ENCODE measurements at regions not wholly inside any gene's neighbourhood (a gene's known extent, or its start where the extent isn't known, plus 50 kb on each side); places are given as distances from the start of the nearest gene placed in this dataset.

DNA sequence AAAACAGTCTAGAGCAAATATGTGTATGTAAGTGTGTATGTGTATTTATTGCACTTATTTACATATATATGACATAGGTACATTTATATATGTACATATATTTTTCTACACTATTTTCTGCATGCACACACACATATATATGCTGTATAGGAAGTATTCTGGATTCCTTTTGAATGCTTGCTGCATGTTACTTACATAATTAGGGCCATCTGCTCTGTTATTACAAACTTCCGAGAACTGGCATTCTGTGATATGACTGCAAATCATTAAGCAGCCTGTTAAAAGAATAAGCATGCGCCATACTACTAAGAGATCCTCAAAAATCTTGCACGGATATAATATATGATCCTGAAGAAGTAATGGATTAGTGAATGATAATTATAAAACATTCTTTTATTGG lies 1157.6 kb upstream of the TENM3 start:
- no peak overlapping the region for H2BK12ac ChIP-seq (ENCODE audit: low read length)
- H4K91ac ChIP-seq (ENCODE audit: low read depth, low read length) = no peak overlapping the region
- no peak overlapping the region for H4K8ac ChIP-seq (ENCODE audit: low read depth, low read length)
- H3K4me1 ChIP-seq (ENCODE audit: control insufficient read depth in 1 of 2, insufficient read depth in 2 of 2, low read length in 2 of 2) = no peaks in the 10 kb centered on the region
- no peaks in the 10 kb centered on the region for H3K79me2 ChIP-seq (ENCODE audit: control insufficient read depth, insufficient read depth, low read length, poor library complexity)
- no peak overlapping the region for H2AFZ ChIP-seq (ENCODE audit: insufficient read depth, low read length, poor library complexity)
- H3K4me3 ChIP-seq (ENCODE audit: low read depth, low read length) = no peak overlapping the region
- H3K4me2 ChIP-seq (ENCODE audit: low read length) = no peak overlapping the region
- H3K4ac ChIP-seq (ENCODE audit: low read depth, low read length) = no peak overlapping the region
- H2BK120ac ChIP-seq (ENCODE audit: insufficient read depth, low read length, poor library complexity) = no peak overlapping the region
- no peak overlapping the region for H3K23ac ChIP-seq (ENCODE audit: low read length)
- no peak for DNase-seq
- H2BK5ac ChIP-seq (ENCODE audit: low read depth, low read length, poor library complexity) = no peak overlapping the region
- no peaks in the 10 kb centered on the region for H3K27me3 ChIP-seq (ENCODE audit: insufficient read depth, low read length)
- no peak overlapping the region for H3K18ac ChIP-seq (ENCODE audit: low read length)
- no peak overlapping the region for H3K9ac ChIP-seq (ENCODE audit: low read length)
- H3K79me1 ChIP-seq (ENCODE audit: low read length) = no peaks in the 10 kb centered on the region
- H4K12ac ChIP-seq (ENCODE audit: low read depth, low read length) = no peak overlapping the region
- no peaks in the 10 kb centered on the region for H3K36me3 ChIP-seq (ENCODE audit: control insufficient read depth in 1 of 2, insufficient read depth in 2 of 2, low read length in 2 of 2)
- no peak overlapping the region for H3K27ac ChIP-seq (ENCODE audit: low read depth, low read length)
- H3K14ac ChIP-seq (ENCODE audit: low read length) = no peak overlapping the region
- H2AK5ac ChIP-seq (ENCODE audit: low read length) = no peak overlapping the region
- H3K9me3 ChIP-seq (ENCODE audit: insufficient read depth, low read depth, low read length) = no peaks in the 10 kb centered on the region
- no CpG with 5 or more reads among the region's 3 CpGs for WGBS (ENCODE audit: extremely low coverage, insufficient coverage, insufficient read length)

DNA sequence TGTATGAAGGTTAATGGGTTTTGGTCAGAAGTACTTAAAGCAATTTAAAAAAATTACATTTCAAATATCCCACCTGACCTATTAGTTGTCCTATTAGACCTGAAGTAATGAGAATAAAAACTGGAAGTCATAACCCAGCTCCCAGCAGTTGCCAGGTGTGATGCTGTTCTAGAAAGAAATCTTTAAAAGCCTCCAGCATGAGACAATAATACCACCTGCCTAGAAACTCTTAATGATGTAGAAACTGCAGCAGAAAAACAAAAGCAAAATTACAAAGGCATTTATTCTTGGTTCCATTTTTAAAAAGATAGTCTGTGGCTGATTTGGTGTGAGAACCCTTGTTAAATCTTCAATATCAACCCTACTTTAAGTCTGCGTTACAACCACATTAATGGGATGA lies 1137.7 kb upstream of the TENM3 start:
- Histone ChIP-seq H3K27me3 (ENCODE audit: insufficient read depth, low read length) (no peaks in the 10 kb centered on the region), H4K12ac (ENCODE audit: low read depth, low read length) (no peak overlapping the region), H3K4me2 (ENCODE audit: low read length) (no peak overlapping the region), H3K79me2 (ENCODE audit: control insufficient read depth, insufficient read depth, low read length, poor library complexity) (no peaks in the 10 kb centered on the region), H3K4me1 (ENCODE audit: control insufficient read depth in 1 of 2, insufficient read depth in 2 of 2, low read length in 2 of 2) (no peaks in the 10 kb centered on the region), H2BK5ac (ENCODE audit: low read depth, low read length, poor library complexity) (no peak overlapping the region), H3K18ac (ENCODE audit: low read length) (no peak overlapping the region), H3K9ac (ENCODE audit: low read length) (no peak overlapping the region), H3K9me3 (ENCODE audit: insufficient read depth, low read depth, low read length) (no peaks in the 10 kb centered on the region), H3K14ac (ENCODE audit: low read length) (no peak overlapping the region), H2AFZ (ENCODE audit: insufficient read depth, low read length, poor library complexity) (no peak overlapping the region), H3K36me3 (ENCODE audit: control insufficient read depth in 1 of 2, insufficient read depth in 2 of 2, low read length in 2 of 2) (no peaks in the 10 kb centered on the region), H3K4ac (ENCODE audit: low read depth, low read length) (no peak overlapping the region), H3K27ac (ENCODE audit: low read depth, low read length) (no peak overlapping the region), H2BK12ac (ENCODE audit: low read length) (no peak overlapping the region), H3K79me1 (ENCODE audit: low read length) (no peaks in the 10 kb centered on the region), H2AK5ac (ENCODE audit: low read length) (no peak overlapping the region), H4K91ac (ENCODE audit: low read depth, low read length) (no peak overlapping the region), H2BK120ac (ENCODE audit: insufficient read depth, low read length, poor library complexity) (no peak overlapping the region), H4K8ac (ENCODE audit: low read depth, low read length) (no peak overlapping the region), H3K4me3 (ENCODE audit: low read depth, low read length) (no peak overlapping the region), H3K23ac (ENCODE audit: low read length) (no peak overlapping the region)
- WGBS (ENCODE audit: extremely low coverage, insufficient coverage, insufficient read length) = no CpG with 5 or more reads among the region's 1 CpG
- DNase-seq = no peak

DNA sequence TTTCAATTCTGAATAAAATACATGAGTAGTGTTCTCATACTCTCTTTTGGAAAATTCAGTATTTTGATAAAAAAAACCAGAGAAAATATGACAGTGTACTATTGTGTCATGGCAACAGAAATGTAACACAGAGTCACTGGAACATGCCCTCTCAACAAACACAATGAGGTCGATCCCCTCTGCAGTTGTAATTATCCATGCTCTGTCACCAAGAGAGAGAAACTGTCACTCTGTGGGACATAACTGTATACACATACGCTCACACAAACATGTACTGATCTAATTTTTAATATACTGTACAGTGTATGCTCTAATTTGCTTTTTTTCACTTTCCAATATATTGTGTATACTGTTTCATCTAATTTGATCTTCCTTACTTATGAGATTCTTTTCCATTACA lies 1136.8 kb upstream of the TENM3 start:
- Histone ChIP-seq H2AFZ (ENCODE audit: insufficient read depth, low read length, poor library complexity) (no peak overlapping the region), H3K27ac (ENCODE audit: low read depth, low read length) (no peak overlapping the region), H3K36me3 (ENCODE audit: control insufficient read depth in 1 of 2, insufficient read depth in 2 of 2, low read length in 2 of 2) (no peaks in the 10 kb centered on the region), H4K91ac (ENCODE audit: low read depth, low read length) (no peak overlapping the region), H3K4ac (ENCODE audit: low read depth, low read length) (no peak overlapping the region), H2BK120ac (ENCODE audit: insufficient read depth, low read length, poor library complexity) (no peak overlapping the region), H4K8ac (ENCODE audit: low read depth, low read length) (no peak overlapping the region), H3K23ac (ENCODE audit: low read length) (no peak overlapping the region), H3K4me3 (ENCODE audit: low read depth, low read length) (no peak overlapping the region), H4K12ac (ENCODE audit: low read depth, low read length) (no peak overlapping the region), H3K79me2 (ENCODE audit: control insufficient read depth, insufficient read depth, low read length, poor library complexity) (no peaks in the 10 kb centered on the region), H3K27me3 (ENCODE audit: insufficient read depth, low read length) (no peaks in the 10 kb centered on the region), H3K4me2 (ENCODE audit: low read length) (no peak overlapping the region), H3K9me3 (ENCODE audit: insufficient read depth, low read depth, low read length) (no peaks in the 10 kb centered on the region), H3K9ac (ENCODE audit: low read length) (no peak overlapping the region), H3K79me1 (ENCODE audit: low read length) (no peaks in the 10 kb centered on the region), H3K4me1 (ENCODE audit: control insufficient read depth in 1 of 2, insufficient read depth in 2 of 2, low read length in 2 of 2) (no peaks in the 10 kb centered on the region), H3K18ac (ENCODE audit: low read length) (no peak overlapping the region), H2AK5ac (ENCODE audit: low read length) (no peak overlapping the region), H2BK12ac (ENCODE audit: low read length) (no peak overlapping the region), H2BK5ac (ENCODE audit: low read depth, low read length, poor library complexity) (no peak overlapping the region), H3K14ac (ENCODE audit: low read length) (no peak overlapping the region)
- DNase-seq = no peak
- WGBS (ENCODE audit: extremely low coverage, insufficient coverage, insufficient read length) = no CpG with 5 or more reads among the region's 2 CpGs

DNA sequence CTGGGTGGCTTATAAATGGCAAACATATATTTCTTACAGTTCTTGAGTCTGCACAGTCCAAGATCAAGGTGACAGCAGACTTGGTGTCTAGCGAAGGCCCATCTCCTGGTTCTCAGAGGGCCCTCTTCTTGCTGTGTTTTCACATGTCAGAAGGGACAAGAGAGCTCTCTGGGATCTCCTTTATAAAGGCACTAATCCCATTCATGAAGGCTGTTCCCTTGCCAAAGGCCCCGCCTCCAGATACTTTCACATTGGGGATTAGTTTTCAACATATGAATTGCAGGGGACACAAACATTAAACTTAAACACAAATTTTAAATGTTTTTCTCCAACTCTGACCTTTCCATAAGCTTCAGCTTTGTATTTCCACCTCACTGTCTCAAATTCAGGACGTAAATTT lies 1135.0 kb upstream of the TENM3 start:
- H3K14ac ChIP-seq (ENCODE audit: low read length) = no peak overlapping the region
- no peaks in the 10 kb centered on the region for H3K27me3 ChIP-seq (ENCODE audit: insufficient read depth, low read length)
- no peak for DNase-seq
- no peaks in the 10 kb centered on the region for H3K79me2 ChIP-seq (ENCODE audit: control insufficient read depth, insufficient read depth, low read length, poor library complexity)
- no peak overlapping the region for H3K4me3 ChIP-seq (ENCODE audit: low read depth, low read length)
- H3K4me1 ChIP-seq (ENCODE audit: control insufficient read depth in 1 of 2, insufficient read depth in 2 of 2, low read length in 2 of 2) = no peaks in the 10 kb centered on the region
- no peak overlapping the region for H3K27ac ChIP-seq (ENCODE audit: low read depth, low read length)
- no peak overlapping the region for H2BK120ac ChIP-seq (ENCODE audit: insufficient read depth, low read length, poor library complexity)
- H3K36me3 ChIP-seq (ENCODE audit: control insufficient read depth in 1 of 2, insufficient read depth in 2 of 2, low read length in 2 of 2) = no peaks in the 10 kb centered on the region
- no peak overlapping the region for H2BK12ac ChIP-seq (ENCODE audit: low read length)
- H3K4me2 ChIP-seq (ENCODE audit: low read length) = no peak overlapping the region
- no peak overlapping the region for H2BK5ac ChIP-seq (ENCODE audit: low read depth, low read length, poor library complexity)
- no peak overlapping the region for H4K8ac ChIP-seq (ENCODE audit: low read depth, low read length)
- H3K4ac ChIP-seq (ENCODE audit: low read depth, low read length) = no peak overlapping the region
- no peak overlapping the region for H3K9ac ChIP-seq (ENCODE audit: low read length)
- H2AFZ ChIP-seq (ENCODE audit: insufficient read depth, low read length, poor library complexity) = no peak overlapping the region
- no peak overlapping the region for H3K23ac ChIP-seq (ENCODE audit: low read length)
- no peak overlapping the region for H3K18ac ChIP-seq (ENCODE audit: low read length)
- no peak overlapping the region for H4K91ac ChIP-seq (ENCODE audit: low read depth, low read length)
- no peaks in the 10 kb centered on the region for H3K79me1 ChIP-seq (ENCODE audit: low read length)
- no peak overlapping the region for H2AK5ac ChIP-seq (ENCODE audit: low read length)
- no CpG with 5 or more reads among the region's 3 CpGs for WGBS (ENCODE audit: extremely low coverage, insufficient coverage, insufficient read length)
- H4K12ac ChIP-seq (ENCODE audit: low read depth, low read length) = no peak overlapping the region
- H3K9me3 ChIP-seq (ENCODE audit: insufficient read depth, low read depth, low read length) = no peaks in the 10 kb centered on the region
